ENCODE measurements at regions not wholly inside any gene's neighbourhood (a gene's known extent, or its start where the extent isn't known, plus 50 kb on each side); places are given as distances from the start of the nearest gene placed in this dataset.

DNA sequence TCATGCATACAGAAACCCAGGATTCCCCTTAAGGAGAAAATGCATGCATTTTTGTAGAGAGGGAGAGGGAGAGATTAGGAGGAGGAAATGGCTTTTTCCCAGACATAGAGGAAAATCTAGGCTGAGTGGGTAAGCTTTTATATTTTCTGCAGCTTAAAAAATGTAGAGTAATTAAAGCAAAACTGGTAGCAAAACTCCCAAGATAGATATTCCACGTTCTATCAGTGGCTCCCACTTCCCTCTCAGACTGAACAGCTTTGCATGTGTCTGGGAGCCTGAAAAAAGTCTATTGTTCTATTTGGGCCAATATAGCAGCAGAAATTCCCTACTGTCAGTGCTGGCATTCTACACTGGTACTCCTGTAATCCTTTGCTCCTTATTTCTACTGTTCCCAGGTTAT lies 110.8 kb upstream of the CADPS start:
- no peak for TF ChIP-seq POLR2A (IDR thresholded peaks at IDR 0.05; ENCODE audit: low read depth, low read length)
- no peak for TF ChIP-seq POLR2AphosphoS5 (IDR thresholded peaks at IDR 0.05; ENCODE audit: low read depth, low read length)
- no peak for TF ChIP-seq TAF1 (IDR thresholded peaks at IDR 0.05; ENCODE audit: borderline replicate concordance, low read depth, low read length)

All from GM12892 (cell line).